OCI-LY1 (cell line): ENCODE measurements at regions not wholly inside any gene's neighbourhood (a gene's known extent, or its start where the extent isn't known, plus 50 kb on each side); places are given as distances from the start of the nearest gene placed in this dataset.

ENCODE experiments used
- CTCF ChIP-seq: fragments of 200-600 bp; sonication (generic), shearing (Covaris generic); IDR thresholded peaks from 2 replicates; pipeline ENCODE4 v1.5.1; 2017; ENCODE audit warnings: mild to moderate bottlenecking, antibody characterized with exemption, low read length, moderate library complexity, mixed read lengths
- EZH2 ChIP-seq: fragments of 200-600 bp; sonication (generic), shearing (Covaris generic); IDR thresholded peaks from 2 replicates; pipeline ENCODE4 v1.8.0; 2017; ENCODE audit warnings: borderline replicate concordance, mixed run types, mild to moderate bottlenecking, antibody characterized with exemption, low read length, moderate library complexity, mixed read lengths

GRCh38 chr1:177488722-177489121 is 318.0 kb downstream of the BRINP2 start:
- TF ChIP-seq CTCF: no peak
- TF ChIP-seq EZH2: no peak
